Transverse colon (tissue), 3 donors: ENCODE measurements at regions not wholly inside any gene's neighbourhood (a gene's known extent, or its start where the extent isn't known, plus 50 kb on each side); places are given as distances from the start of the nearest gene placed in this dataset.

Source experiments
- EP300 ChIP-seq: sonication (generic); formaldehyde crosslinking; IDR thresholded peaks from one replicate; pipeline ENCODE4 v1.6.1; 2017; ENCODE audit warnings: antibody characterized with exemption, low read depth
- POLR2A ChIP-seq: fragments of 450-650 bp; IDR thresholded peaks from one replicate; pipeline ENCODE4 v1.6.1; 2016; ENCODE audit warnings: antibody characterized with exemption, mild to moderate bottlenecking, moderate library complexity
- TF ChIP-seq, protein P1 (sequence below), 5 experiments: fragments of 200-600 bp in 3 of 5; fragments of 450-650 bp in 2 of 5; sonication (generic) in 3 of 5; IDR thresholded peaks; 1 replicate in 2 of 5; 2 replicates in 3 of 5; pipeline ENCODE4 v1.5.1; 2016 to 2017; ENCODE audit warnings: antibody characterized with exemption in 5 of 5, inconsistent platforms in 3 of 5, mild to moderate bottlenecking in 2 of 5, moderate library complexity in 1 of 5

DNA sequence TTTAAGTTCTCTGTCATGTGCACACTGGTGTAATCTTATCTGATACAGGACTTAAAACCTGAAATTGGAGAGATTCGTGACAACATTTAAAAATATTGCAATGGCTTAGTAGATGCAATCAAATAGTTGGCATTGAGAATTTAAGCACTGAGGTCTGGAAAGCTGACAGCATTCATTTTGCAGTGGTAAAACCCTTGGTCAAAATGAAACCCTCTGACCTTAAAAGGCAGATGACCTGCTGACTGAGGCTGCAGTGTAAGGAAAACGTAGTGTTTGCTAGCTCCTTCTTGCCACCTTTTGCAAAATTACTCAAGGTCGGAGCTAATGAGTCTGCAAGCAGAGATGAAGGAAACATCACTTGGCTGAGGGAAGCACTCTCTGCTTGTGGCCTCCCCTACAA lies 150.6 kb downstream of the KCTD12 start:
- TF ChIP-seq POLR2A (no peak), EP300 (no peak)
- TF ChIP-seq, protein P1, sequence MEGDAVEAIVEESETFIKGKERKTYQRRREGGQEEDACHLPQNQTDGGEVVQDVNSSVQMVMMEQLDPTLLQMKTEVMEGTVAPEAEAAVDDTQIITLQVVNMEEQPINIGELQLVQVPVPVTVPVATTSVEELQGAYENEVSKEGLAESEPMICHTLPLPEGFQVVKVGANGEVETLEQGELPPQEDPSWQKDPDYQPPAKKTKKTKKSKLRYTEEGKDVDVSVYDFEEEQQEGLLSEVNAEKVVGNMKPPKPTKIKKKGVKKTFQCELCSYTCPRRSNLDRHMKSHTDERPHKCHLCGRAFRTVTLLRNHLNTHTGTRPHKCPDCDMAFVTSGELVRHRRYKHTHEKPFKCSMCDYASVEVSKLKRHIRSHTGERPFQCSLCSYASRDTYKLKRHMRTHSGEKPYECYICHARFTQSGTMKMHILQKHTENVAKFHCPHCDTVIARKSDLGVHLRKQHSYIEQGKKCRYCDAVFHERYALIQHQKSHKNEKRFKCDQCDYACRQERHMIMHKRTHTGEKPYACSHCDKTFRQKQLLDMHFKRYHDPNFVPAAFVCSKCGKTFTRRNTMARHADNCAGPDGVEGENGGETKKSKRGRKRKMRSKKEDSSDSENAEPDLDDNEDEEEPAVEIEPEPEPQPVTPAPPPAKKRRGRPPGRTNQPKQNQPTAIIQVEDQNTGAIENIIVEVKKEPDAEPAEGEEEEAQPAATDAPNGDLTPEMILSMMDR (IDR thresholded peaks at IDR 0.05) = no peak
